ENCODE measurements at regions not wholly inside any gene's neighbourhood (a gene's known extent, or its start where the extent isn't known, plus 50 kb on each side); places are given as distances from the start of the nearest gene placed in this dataset.

- TF ChIP-seq BCLAF1 (IDR thresholded peaks at IDR 0.05) (no peak), MIXL1 (CRISPR knock-in tag; IDR thresholded peaks at IDR 0.05) (no peak), NR2C2 (CRISPR knock-in tag; IDR thresholded peaks at IDR 0.05; ENCODE audit: borderline replicate concordance) (no peak)
Observed at GRCh38 chr17:79485991-79486390, 124.9 kb downstream of the RBFOX3 start.

Data from HepG2 (cell line).